Astrocyte (in vitro differentiated cells and primary cell): ENCODE measurements at regions not wholly inside any gene's neighbourhood (a gene's known extent, or its start where the extent isn't known, plus 50 kb on each side); places are given as distances from the start of the nearest gene placed in this dataset.

ENCODE experiments used
- CTCF ChIP-seq: IDR thresholded peaks from 2 replicates; pipeline ENCODE4 v1.5.1; 2011; ENCODE audit warnings: low read depth, mild to moderate bottlenecking, inconsistent platforms, low read length, moderate library complexity; ENCODE audit not compliant: insufficient read depth
- EZH2 ChIP-seq: IDR thresholded peaks from 2 replicates; pipeline ENCODE4 v1.6.1; 2012; ENCODE audit warnings: mild to moderate bottlenecking, low read length, inconsistent platforms; ENCODE audit not compliant: insufficient read depth

GRCh38 chr6:121884620-121885019, 449.2 kb downstream of the GJA1 start:
- no peak for TF ChIP-seq CTCF
- no peak for TF ChIP-seq EZH2
